ENCODE measurements at regions not wholly inside any gene's neighbourhood (a gene's known extent, or its start where the extent isn't known, plus 50 kb on each side); places are given as distances from the start of the nearest gene placed in this dataset.
"Not testable (repeated sequence)": the region's sequence is repeated elsewhere in the genome, so short reads cannot be mapped to it uniquely, and the experiment has no call there.

DNA sequence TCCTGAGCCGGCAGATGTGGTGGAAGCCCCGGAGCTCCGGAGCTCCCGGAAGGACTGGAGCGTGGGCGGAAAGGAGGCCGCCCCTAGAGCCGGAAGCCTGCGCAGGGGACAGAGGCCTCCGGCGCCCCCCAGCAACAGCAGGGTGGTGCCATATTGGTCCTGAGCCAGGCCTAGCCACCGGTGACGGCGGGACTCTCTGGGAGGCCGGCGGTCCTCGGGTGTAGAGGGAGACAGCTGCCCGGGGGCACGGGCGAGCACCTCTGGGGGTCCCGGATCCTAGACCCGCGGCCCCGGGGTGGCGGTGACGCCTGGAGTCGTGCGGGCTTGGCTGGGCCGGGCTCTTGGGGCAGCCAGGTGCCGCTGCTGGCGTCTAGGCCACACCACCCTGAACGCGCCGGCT lies 1472.2 kb downstream of the FOXD4L5 start:
- DNase-seq (ENCODE audit: low spot score): not testable (repeated sequence)

- not testable (repeated sequence) for DNase-seq (ENCODE audit: low spot score)
Measured at GRCh38 chr9:63804205-63804604, 1480.8 kb downstream of the FOXD4L5 start.

DNA sequence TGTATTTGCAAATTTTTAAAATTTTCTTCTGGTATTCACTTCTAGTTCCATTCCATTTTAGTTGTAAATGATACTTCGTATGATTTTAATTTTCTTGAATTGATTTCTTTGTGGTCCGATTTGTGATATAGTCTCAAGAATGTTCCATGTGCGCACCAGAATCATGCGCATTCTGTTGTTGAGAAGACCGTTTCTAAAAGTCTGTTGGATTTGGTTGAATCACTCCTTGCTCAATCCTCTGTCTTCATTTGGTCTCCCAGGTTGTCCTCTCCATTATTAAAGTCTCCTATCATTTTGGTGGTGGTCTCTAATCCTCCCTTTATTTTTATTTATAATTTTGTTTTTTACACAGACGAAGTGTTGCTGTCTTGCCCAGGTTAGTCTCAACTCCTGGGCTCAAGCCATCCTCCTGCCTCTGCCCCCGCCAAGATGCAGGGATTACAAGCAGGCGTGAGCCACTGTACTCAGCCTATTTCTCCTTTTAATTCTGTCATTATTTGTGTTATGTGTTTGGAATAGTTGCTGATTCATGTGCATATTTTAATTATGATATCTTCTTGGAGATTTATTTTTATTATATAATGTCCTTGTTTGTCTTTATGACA lies 1490.8 kb downstream of the FOXD4L5 start:
- DNase-seq (ENCODE audit: low spot score): not testable (repeated sequence)

DNA sequence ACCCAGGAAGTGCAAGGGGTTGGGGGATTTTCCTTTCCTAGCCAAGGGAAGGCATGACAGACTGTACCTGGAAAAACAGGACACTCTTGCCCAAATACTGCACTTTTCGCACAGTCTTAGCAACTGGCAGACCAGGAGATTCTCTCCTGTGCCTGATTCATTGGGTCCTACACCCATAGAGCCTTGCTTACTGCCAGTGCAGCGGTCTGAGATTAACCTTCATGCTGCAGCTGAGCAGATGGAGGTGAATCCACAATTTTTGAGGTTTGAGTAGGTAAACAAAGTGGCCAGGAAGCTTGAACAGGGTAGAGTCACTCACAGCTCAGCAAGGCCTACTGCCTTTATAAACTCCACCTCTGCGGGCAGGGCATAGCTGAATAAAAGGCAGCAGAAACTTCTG lies 1497.6 kb downstream of the FOXD4L5 start:
- DNase-seq (ENCODE audit: low spot score): not testable (repeated sequence)

DNA sequence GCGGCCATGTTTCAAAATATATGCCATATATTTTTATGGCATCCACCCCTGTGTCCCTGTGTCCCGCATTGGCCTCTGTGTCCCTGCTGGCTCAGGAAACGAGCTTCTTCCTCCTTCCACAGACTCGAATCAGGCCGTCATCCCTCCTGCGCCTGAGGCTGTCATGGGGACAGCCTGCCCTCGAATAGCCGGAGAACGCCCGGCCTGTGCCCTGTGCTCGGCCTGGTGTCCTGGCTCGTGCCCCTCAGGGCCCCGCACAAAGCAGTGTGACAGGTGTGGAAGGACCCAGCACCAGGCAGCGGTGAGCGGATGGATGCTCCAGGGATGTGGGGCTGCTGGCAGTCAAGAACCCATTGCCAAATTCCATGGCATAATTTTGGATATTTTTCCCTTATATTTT lies 1500.0 kb downstream of the FOXD4L5 start:
- not testable (repeated sequence) for DNase-seq (ENCODE audit: low spot score)

DNA sequence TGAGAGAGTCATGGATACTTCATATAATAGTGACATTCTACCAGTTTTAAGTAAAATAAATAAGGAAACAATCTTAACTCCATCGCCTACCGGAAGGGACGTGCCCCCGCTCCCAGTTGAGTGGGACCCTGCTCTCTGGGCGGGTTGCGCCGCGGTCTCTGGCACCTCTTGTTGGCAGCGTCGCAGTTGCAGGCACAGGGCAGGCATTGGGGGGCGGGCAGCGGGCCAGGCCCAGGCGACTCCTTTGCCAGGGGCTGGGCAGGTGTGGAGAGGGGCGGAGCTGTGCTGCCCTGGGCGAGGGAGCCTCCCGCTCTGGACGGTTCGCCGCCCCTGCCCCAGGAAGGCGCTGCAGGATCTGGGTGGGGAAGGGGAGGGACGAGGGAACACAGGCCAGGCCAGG lies 1500.6 kb downstream of the FOXD4L5 start:
- DNase-seq (ENCODE audit: low spot score): not testable (repeated sequence)

DNA sequence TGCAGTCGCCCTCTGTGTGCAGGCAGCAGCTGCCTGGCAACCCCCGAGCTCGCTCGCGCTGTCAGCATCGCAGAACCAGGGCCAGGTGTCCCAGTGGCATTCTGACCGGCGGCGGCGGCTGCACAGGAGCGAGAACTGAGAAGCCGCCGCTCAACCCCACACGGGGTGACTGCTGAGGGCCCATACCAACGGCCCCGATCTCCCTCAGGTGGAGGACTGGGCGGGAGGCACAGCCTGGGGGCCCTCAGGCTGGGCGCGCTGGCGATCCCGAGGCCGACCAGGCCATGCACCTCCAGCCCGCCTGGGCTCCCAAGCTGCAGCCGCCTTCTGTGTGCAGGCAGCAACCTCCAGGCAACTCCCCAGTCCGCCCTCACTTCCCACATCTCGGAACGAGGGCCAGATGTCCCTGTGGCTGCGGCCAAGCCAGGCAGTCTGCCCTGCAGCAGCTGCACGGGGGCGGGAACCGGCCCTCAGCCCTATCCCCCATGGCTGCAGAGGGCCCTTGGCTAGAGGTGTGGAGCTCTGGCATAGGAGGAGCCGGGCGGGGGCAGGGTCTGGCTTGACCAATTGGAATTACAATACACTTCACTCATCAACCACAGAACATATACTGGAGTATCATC lies 1503.1 kb downstream of the FOXD4L5 start:
- not testable (repeated sequence) for DNase-seq (ENCODE audit: low spot score)

DNA sequence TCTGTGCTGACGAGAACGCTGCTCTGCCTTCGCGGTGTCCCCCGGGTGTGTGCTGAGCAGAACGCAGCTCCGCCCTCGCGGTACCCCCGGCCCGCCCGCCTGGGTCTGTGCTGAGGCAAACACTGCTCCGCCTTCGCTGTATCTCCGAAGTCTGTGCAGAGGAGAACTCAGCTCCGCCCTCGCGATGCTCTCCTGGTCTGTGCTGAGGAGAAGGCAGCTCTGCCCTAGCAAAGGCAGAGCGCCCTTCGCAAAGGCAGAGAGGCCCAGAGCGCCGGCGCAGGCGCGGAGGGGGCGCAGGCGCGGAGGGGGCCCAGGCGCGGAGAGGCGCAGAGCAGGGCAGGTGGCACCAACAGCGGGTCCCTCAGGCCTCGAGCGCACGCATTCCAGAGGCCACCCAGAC lies 1503.6 kb downstream of the FOXD4L5 start:
- DNase-seq (ENCODE audit: low spot score): not testable (repeated sequence)

- not testable (repeated sequence) for DNase-seq (ENCODE audit: low spot score)
Measured at GRCh38 chr9:63776220-63776619, 1508.8 kb downstream of the FOXD4L5 start.

GRCh38 chr9:63775092-63775426 lies 1510.0 kb downstream of the FOXD4L5 start:
- not testable (repeated sequence) for DNase-seq (ENCODE audit: low spot score)

- DNase-seq (ENCODE audit: low spot score): not testable (repeated sequence)
Measured at GRCh38 chr9:63774369-63775091, 1510.5 kb downstream of the FOXD4L5 start.

GRCh38 chr9:63762230-63762629 lies 1522.8 kb downstream of the FOXD4L5 start:
- DNase-seq (ENCODE audit: low spot score): not testable (repeated sequence)

DNA sequence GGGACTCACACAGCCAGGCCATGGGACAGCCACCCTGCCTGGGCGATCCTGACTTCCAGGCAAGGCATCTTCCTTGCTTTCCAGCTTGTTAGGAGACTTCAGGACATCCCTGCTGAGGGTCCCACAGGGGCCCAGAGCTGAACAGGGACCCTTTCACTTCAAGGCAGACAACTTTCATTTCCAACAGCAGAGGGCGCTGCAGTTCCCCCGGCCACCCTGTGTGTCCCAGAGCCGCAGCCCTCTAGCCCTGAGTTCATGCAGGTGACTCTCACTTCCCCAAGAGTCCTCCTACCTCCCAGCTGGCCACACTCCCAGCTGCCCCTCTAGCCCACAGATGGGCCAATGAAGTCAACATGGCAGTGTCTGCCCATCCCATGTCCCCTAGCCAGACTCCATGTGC lies 1556.0 kb downstream of the FOXD4L5 start:
- DNase-seq (ENCODE audit: low spot score): not testable (repeated sequence)

DNA sequence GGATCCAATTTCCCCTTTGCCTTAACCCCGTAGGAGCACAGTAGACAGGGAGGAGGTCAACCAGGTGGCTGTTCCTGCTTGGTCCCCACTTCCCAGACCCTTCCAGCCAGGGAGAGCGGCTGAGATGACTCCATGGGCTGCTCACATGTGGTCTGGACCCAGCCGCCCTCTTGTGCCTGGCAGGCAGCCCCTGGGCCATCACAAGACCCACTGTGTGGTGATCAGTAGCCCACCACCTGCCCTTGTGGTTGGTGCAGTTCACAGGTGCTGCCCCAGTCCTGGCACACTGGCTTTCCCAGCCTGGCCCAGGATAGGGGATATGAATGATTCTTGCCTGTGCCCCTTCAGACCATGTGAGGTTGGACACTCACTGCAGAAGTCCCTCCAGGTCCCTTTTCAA lies 1556.7 kb downstream of the FOXD4L5 start:
- no peak for DNase-seq (ENCODE audit: low spot score)

GRCh38 chr9:63708285-63708684 lies 1576.7 kb downstream of the FOXD4L5 start:
- DNase-seq (ENCODE audit: low spot score): not testable (repeated sequence)

GRCh38 chr9:63704456-63704855 lies 1580.6 kb downstream of the FOXD4L5 start:
- not testable (repeated sequence) for DNase-seq (ENCODE audit: low spot score)

DNA sequence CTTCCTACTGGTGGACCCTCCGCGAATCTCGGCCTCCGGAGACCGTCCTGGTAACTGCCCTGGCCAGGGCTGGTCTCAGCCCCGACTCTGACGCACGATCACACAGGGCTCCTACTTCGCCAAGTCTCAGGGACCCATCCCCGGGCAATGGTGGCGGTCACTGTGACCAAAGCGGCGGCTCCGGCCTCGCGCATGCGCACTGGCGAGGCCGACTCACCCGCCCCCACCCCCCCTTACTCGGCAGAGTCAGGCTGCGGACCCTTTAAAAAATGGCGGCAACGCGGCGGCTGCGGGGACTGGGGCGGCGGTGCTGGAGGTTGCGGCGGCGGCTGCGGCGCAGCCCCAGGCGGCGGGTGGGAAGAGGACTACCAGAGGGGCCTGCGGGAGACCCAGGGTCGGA lies 1581.3 kb downstream of the FOXD4L5 start:
- not testable (repeated sequence) for DNase-seq (ENCODE audit: low spot score)

GRCh38 chr9:63703138-63703665 lies 1581.8 kb downstream of the FOXD4L5 start:
- not testable (repeated sequence) for DNase-seq (ENCODE audit: low spot score)
